Liver (tissue), 3 donors: ENCODE measurements at regions not wholly inside any gene's neighbourhood (a gene's known extent, or its start where the extent isn't known, plus 50 kb on each side); places are given as distances from the start of the nearest gene placed in this dataset.
"Not testable (repeated sequence)": the region's sequence is repeated elsewhere in the genome, so short reads cannot be mapped to it uniquely, and the experiment has no call there.

Experiments used
- CTCF ChIP-seq: fragments of 150-350 bp; IDR thresholded peaks from 2 replicates; pipeline ENCODE4 v1.5.1; 2017; ENCODE audit warnings: improper control_type of control experiment, low read depth, low read length; ENCODE audit not compliant: missing input control
- EGR1 ChIP-seq, 2 donors: IDR thresholded peaks; 2 replicates each; pipeline ENCODE4 v1.6.1; 2016 to 2018; ENCODE audit warnings: antibody characterized with exemption in 2 of 2, low read depth in 2 of 2
- GABPA ChIP-seq, 2 donors: IDR thresholded peaks in 1 of 2; conservative IDR thresholded peaks in 1 of 2; 2 replicates each; pipeline ENCODE4 v1.6.1; 2016; ENCODE audit warnings: antibody characterized with exemption in 2 of 2, mild to moderate bottlenecking in 1 of 2, moderate library complexity in 1 of 2
- HNF4A ChIP-seq, 2 donors: conservative IDR thresholded peaks; 2 replicates each; pipeline ENCODE4 v1.6.1; 2016; ENCODE audit warnings: antibody characterized with exemption in 2 of 2, mild to moderate bottlenecking in 2 of 2
- JUND ChIP-seq, 2 donors: IDR thresholded peaks; 2 replicates each; pipeline ENCODE4 v1.6.1; 2016; ENCODE audit warnings: antibody characterized with exemption in 2 of 2
- MAX ChIP-seq: IDR thresholded peaks from 2 replicates; pipeline ENCODE4 v1.6.1; 2016; ENCODE audit warnings: antibody characterized with exemption
- NR2F2 ChIP-seq: IDR thresholded peaks from 2 replicates; pipeline ENCODE4 v1.6.1; 2016; ENCODE audit warnings: antibody characterized with exemption
- RAD21 ChIP-seq, 2 donors: IDR thresholded peaks; 2 replicates each; pipeline ENCODE4 v1.6.1; 2016; ENCODE audit warnings: antibody characterized with exemption in 2 of 2, mild to moderate bottlenecking in 2 of 2
- SP1 ChIP-seq: IDR thresholded peaks from 2 replicates; pipeline ENCODE4 v1.6.1; 2018; ENCODE audit warnings: antibody characterized with exemption, mild to moderate bottlenecking
- TAF1 ChIP-seq: conservative IDR thresholded peaks from 2 replicates; pipeline ENCODE4 v1.6.1; 2016; ENCODE audit warnings: antibody characterized with exemption, mild to moderate bottlenecking
- ZBTB33 ChIP-seq: IDR thresholded peaks from 2 replicates; pipeline ENCODE4 v1.6.1; 2016; ENCODE audit warnings: antibody characterized with exemption
- TF ChIP-seq, protein P1 (sequence below): IDR thresholded peaks from 2 replicates; pipeline ENCODE4 v1.6.1; 2016; ENCODE audit warnings: antibody characterized with exemption, mild to moderate bottlenecking
- donor health status: healthy.
- donor health status: healthy.

DNA sequence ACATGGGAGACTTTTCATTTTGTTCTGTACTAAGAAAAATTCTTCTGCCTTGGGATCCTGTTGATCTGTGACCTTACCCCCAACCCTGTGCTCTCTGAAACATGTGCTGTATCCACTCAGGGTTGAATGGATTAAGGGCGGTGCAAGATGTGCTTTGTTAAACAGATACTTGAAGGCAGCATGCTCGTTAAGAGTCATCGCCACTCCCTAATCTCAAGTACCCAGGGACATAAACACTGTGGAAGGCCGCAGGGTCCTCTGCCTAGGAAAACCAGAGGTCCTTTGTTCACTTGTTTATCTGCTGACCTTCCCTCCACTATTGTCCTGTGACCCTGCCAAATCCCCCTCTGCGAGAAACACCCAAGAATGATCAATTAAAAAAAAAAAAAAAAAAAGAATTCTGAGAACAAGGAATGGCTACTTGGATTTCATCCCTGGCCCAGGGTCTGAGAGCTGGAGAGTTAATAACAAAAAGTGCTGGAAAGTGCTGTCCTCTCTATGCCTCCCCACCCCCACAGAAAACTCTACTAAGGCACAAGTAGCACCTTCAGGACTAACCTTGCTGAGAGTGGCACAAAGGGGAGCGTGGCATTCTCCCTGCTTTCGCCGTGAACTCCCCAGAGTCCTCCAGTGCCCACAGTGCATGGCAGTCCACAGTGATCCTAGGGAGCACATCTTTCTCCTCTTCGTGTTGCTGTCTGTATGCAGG, 297.1 kb downstream of the SIPA1L2 start:
- not testable (repeated sequence) for TF ChIP-seq SP1; MAX; GABPA (IDR thresholded peaks at IDR 0.05 in 1 of 2, conservative IDR thresholded peaks at IDR 0.05 in 1 of 2); CTCF; TAF1; JUND (IDR thresholded peaks at IDR 0.05); EGR1 (IDR thresholded peaks at IDR 0.05; ENCODE audit: low read depth in 2 of 2); RAD21 (IDR thresholded peaks at IDR 0.05); ZBTB33; HNF4A (conservative IDR thresholded peaks at IDR 0.05); NR2F2
- TF ChIP-seq, protein P1, sequence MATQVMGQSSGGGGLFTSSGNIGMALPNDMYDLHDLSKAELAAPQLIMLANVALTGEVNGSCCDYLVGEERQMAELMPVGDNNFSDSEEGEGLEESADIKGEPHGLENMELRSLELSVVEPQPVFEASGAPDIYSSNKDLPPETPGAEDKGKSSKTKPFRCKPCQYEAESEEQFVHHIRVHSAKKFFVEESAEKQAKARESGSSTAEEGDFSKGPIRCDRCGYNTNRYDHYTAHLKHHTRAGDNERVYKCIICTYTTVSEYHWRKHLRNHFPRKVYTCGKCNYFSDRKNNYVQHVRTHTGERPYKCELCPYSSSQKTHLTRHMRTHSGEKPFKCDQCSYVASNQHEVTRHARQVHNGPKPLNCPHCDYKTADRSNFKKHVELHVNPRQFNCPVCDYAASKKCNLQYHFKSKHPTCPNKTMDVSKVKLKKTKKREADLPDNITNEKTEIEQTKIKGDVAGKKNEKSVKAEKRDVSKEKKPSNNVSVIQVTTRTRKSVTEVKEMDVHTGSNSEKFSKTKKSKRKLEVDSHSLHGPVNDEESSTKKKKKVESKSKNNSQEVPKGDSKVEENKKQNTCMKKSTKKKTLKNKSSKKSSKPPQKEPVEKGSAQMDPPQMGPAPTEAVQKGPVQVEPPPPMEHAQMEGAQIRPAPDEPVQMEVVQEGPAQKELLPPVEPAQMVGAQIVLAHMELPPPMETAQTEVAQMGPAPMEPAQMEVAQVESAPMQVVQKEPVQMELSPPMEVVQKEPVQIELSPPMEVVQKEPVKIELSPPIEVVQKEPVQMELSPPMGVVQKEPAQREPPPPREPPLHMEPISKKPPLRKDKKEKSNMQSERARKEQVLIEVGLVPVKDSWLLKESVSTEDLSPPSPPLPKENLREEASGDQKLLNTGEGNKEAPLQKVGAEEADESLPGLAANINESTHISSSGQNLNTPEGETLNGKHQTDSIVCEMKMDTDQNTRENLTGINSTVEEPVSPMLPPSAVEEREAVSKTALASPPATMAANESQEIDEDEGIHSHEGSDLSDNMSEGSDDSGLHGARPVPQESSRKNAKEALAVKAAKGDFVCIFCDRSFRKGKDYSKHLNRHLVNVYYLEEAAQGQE = not testable (repeated sequence)
